T-helper 2 cell treated with Interferon-gamma antibody and Interleukin-4, amounts not matched to agents 100 ng/mL and 5 ng/mL, for 36 hours (primary cell): ENCODE measurements at regions not wholly inside any gene's neighbourhood (a gene's known extent, or its start where the extent isn't known, plus 50 kb on each side); places are given as distances from the start of the nearest gene placed in this dataset.
"Not testable (repeated sequence)": the region's sequence is repeated elsewhere in the genome, so short reads cannot be mapped to it uniquely, and the experiment has no call there.

Source experiments
- intact Hi-C: fragments of 100-400 bp; cut with micrococcal nuclease; formaldehyde crosslinking; loops from one replicate; pipeline ENCODE4 v1.15.1; 2023

DNA sequence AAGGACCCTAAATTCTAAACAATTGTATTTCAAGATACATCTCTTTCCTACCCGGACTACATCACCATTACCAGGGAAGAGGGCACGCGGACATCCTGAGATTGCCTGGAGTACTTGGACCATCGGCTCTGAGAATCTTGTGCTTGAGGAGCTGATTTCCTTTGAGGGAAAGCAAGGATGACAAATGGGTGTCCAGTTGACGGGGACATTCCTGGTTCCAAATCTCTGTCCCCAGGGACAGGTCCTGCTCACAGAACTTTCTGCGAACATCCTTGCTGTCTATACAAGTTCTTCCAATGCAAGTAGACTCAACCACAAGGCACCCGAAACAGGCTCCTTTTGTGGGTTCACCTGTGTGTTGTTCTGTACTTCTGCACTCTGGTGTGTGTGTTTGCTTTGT lies 289.5 kb upstream of the MYT1L start:
- intact Hi-C loops, result no loop called here

DNA sequence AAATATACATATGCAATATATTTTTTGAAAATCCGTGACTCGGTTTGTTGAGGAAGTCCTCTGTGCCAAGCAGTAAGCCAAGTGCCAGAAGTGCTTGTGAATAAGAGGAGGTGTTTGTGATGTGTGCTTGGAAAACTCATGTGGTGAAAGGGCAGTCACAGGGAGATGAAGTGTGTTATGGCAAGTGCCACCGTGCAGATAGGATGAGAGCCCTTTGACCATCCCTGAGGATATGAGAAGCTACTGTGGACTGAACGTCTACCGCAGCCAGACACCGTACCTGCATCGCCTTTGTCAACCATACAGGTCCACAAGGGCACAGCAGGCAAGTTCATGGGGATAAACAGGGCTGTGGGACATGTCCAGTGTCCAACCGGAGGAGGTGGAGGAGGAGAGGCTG lies 288.9 kb upstream of the MYT1L start:
- intact Hi-C loops, result loop anchor here (10.0 kb wide), 1 partner anchor 895 kb away; the partner anchor contains the start of gene ADI1

DNA sequence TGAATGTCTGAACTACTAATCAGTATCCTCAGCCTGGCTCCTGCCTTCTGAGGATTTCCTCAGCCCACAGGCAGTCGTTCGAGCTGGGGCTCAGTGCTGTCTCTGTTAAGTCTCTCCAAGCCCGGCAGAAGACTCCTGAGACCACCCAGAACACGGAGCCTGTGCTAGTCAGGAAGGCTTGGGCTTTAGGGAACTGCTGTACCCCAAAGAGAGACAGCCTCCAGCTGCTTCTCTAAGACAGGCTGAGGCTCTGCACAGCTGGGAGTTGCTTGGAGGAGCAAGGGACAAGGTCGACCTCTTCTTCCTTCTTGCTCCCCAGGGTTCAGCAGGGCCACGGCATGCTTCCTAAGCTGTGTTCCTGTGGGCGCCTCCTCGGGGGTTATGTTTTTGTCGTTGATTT lies 283.4 kb upstream of the MYT1L start:
- intact Hi-C loops, result loop anchor here (5.0 to 10.0 kb wide), 2 partner anchors 900 to 1937 kb away; partner anchors contain the start of genes ADI1 and TMEM18

DNA sequence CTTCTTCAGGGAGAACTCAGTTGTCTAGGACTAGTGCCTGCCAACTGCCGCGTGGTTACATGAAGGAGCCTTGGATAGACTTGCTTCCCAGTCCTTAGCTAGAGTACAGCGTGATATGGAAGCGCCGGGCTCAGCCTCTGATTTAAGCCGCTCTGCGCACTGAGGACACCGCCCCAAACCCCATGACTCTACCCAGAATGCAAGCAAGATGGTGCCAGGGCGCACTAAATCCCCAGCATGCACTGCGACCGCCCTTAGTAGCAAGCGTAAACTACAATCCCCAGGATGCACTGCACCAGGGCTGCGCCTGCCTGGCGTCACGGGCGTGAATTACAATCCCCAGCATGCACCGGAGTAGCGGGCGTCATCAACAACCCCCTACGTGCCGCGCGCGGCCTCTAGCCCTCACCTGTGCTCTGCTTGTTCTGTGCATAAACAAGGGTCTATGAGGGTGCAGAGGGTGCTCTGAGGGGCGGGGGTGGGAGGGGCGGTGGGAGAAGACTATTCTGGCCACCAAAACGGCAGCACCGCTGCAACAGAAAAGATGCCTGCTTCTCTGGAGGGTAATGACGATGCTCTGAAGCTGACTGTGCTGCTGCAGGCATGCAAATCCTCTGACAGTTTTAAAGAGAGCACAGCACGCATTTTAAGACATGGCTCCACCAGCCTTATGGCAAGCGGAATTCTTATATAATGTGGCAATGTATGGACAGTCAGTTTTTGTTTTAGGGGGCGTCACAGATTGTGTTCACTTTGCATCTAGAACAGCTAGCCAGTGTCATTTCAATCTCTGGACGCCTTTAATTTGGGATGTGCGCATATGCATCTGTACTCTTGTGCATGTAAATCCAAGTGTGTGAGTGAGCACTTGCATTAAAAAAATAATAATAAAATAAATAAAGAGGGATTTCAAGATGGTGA lies 282.5 kb upstream of the MYT1L start:
- intact Hi-C loops, result loop anchor here (1.0 to 10.0 kb wide), 4 partner anchors 33 to 1936 kb away; partner anchors contain the start of genes ADI1, EIPR1 and TMEM18

DNA sequence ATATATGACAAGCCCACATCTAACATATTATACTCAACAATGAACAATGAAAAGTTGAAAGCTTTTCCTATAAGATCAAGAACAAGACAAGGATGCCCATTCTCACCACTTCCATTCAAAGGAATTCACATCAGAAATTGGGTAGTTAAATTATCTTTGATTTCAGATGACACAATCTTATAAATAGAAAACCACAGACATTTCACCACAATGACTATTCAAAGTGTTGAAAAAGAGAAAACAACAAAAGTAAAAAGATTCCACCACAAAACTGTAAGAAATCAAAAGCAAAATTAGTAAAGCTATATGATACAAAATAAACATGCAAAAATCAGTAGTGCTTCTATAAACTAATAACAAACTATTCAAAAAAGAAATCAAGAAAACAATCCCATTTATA lies 279.7 kb upstream of the MYT1L start:
- intact Hi-C loops, result loop anchor here (5.0 to 10.0 kb wide), 2 partner anchors 904 to 1933 kb away; partner anchors contain the start of genes ADI1 and TMEM18

DNA sequence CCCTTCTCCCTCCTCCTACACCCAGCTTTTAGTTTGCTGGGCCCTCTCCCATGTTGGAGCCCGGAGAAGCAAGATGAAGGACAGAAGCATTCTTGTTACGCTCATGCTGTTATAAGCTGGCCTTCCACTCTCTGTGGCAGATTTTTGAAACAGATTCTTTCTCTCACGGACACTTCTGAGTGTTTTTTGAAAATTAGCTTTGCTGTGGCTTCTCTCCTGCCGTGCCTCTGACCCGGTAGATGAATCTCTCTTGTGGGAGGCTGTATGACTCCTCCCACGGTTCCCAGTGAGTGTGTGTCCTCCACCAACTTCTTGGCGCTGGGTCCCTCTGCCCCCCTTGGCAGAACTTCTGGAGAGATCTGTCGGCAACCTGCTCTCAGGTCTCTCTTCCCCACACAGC lies 269.3 kb upstream of the MYT1L start:
- intact Hi-C loops, result no loop called here

DNA sequence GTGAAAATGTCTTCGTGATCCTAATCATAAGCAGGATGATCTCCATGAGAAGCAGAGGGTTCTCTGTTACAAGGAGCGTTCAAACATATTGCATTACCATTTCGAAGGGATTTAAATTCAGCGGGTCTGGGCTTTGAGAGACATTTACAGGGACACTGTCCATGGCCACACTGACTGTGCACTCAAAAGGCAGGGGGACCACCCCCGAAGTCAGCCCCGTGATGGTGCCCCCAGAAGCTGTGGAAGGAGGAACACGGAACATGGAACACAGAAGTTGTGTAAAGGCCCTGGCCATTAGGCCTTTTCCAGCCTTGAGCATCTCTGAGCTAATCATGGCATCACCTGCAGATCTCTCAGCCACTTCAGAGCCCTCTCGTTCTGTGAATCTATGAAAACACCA lies 268.4 kb upstream of the MYT1L start:
- intact Hi-C loops, result no loop called here

DNA sequence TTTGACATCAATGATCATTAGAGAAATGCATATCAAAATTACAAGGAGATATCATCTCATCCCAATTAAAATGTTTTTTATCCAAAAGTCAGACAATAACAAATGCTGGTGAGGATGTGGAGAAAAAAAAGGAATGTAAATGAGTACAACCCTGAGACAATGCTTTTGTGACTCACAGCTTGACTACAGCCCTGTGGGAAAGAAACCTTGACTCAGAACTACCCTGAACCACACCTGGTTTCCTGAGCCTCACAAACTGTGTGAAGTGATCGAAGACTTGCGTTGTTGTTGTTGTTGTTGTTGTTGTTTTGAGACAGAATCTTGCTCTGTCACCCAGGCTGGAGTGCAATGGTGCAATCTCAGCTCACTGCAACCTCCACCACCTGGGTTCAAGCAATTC lies 266.6 kb upstream of the MYT1L start:
- intact Hi-C loops, result no loop called here

DNA sequence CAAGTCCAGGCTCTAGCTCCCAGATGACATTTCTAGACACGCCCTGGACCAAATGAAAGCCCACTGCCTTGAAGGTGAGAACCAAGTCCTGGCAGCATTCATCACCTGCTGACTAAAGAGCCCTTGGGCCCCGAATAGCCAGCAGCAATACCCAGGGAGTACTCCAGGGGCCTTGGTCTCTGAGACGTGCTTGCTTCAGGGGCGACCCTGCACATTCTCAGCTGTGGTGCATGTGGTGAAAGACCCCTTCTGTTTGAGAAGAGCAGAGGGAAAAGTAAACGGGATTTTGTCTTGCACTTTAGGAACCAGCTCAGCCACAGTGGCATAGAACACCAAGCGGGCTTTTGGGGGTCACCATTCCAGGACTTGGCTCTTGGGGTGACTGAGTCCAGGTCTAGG lies 260.5 kb upstream of the MYT1L start:
- intact Hi-C loops, result no loop called here

DNA sequence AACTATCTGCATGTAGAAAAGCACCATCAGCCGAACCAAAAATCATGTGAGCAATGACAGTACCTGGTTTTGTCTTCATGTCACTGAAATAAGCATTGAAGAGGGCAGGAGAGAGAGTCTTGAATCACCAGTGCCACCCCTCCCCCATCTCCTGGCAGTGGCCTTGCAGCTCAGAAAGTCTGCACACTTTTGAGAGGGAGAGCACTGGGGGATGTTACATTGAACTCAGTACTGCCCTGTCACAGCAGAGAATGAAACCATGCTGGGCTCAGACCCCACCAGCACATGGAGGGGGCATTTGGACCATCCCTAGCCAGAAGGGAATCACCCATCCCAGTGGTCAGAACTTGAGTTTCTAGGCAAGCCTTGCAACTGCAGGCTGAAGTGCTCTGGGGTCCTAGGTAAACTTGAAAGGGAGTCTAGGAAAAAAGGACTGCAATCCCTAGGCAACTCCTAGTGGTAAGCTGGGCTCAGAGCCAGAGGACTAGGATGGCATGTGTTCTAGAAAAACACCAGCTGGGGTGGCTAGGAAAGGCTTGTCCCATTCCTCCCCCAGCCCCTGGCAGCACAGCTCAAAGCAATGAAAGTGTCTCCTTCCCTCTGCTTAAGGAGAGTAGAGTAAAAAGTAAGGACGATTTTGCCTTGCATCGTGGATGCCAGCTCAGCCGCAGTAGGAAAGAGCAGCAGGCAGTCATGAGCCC lies 259.9 kb upstream of the MYT1L start:
- intact Hi-C loops, result no loop called here

DNA sequence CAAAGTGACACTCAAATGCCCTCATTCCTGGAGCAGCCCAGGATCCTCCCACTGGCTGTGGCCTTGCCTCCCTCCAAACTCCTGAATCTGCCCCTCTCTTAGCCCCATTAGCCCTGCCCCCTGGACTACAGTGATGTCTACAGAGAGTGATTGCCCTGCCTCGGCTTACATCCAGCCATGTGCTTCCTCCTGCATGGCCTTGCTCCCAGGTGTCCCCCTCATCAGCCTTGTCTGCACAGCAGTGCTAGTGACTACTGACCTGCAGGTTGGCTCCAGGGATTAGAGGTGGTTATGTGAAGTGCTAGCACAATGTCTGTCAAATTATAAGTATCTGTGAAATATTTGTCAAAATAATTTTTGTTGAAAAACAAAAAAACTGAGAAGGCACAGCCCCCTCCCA lies 259.1 kb upstream of the MYT1L start:
- intact Hi-C loops, result no loop called here

DNA sequence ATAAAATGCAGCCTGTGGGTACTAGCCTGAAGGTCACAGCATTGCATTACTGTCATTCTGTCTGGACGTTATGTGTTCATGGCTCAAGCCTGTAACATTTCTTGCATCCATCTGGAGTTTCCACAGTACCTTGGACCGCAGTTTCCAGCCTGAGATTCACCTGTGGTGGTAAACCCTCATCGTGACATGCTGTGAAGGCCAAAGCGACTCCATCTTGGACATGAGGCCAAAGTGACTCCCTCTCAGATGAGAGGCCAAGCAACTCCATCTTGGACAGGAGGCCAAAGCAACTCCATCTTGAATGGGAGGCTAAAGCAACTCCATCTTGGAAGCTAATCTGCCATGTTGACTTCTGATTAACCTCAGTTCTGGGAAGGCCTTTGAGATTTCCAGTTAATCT lies 257.7 kb upstream of the MYT1L start:
- intact Hi-C loops, result no loop called here

DNA sequence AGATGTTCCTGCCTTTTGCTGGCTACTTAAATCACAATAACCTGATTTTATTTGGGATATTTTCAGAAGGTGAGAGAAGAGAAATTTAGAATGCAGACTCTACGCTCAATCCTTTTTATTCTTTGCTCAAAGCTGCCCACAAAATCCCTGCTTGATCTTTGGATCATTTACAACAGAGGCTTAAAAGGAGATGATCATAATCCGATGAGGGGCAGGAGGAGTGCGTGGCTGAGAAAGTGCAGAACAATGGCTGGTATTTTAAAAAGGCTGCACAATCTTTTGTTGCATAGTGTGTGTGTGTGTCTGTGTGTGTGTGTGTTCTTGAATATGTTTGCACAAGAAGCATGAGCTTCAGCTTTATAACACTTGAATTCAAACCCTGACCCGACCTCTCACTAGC lies 256.3 kb upstream of the MYT1L start:
- intact Hi-C loops, result no loop called here

DNA sequence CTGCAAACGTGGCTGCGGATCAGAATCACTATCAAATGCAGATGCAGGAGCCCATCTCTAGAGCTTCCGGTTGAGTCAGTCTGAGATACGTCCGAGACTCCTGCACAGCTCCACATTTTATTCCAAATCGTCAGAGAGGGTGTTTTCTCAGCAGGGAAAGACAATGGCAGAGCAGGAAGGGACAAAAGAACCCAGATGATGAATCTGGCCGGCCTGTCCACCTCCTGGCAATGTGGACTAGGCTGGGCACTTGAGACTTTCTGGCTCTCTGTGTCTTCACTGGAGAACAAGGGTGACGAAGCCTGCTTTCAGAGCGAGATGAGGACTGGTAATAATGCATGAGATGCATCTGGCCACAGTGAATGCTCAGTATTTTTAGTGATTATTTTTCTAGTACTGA lies 255.9 kb upstream of the MYT1L start:
- intact Hi-C loops, result no loop called here

DNA sequence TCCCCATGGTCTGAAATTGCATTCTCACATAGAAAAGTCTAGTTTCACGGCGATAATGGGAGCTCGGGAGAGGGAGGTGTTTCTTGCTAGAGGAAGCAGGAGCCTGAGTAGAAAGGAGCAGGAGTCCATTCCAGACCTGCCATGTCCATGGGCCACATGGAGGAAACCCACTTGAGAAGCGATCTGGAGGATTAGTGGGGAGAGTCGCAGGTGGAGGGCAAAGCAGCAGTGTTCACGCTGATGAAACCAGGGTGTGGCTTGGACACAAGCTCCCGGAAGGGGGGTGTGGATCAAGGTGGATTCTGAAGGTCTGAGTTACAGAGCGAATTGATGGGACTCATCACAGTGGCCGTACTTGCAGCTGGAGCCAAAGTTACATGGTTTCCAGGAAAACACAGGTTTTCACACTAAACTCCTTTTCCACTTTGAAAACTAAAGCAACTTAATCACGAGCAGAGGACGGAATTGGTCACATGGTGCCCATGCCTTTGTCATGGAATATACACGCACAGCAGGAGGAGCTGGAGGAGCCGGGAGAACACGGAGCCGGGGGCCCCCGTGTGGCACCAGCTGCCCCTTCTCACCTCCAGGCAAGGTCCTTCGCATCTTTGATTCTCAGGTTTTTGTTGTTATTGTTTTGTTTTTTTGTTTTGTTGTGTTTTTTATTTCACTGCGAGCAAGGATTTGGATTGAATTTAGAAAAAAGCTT lies 255.1 kb upstream of the MYT1L start:
- intact Hi-C loops, result no loop called here

DNA sequence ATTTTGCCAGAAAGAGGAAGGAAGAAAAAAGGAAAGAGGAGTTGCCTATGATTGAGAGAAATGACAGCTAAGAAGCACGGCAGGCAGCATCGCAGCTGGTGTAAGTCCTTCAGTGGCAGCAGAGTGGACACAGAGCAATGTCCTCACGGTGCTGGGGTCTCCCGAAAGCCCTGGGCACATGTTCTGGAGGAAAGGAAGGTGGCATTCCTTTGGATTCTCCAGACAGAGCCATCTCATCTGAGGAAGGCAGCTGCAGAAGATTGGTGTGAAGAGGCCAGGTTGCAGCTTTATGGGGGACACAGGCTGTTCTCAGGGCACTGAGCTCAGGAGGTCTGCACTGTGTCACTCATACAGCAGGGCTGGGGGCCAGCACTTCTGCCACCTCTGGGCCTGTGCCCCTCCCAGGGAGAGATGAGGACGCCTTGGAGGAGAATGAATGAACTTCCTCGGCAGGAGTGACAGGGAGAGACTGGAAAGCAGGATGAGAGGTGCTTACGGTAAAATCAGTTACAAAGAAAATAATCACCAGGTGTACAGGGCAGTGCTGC lies 252.0 kb upstream of the MYT1L start:
- intact Hi-C loops, result no loop called here

DNA sequence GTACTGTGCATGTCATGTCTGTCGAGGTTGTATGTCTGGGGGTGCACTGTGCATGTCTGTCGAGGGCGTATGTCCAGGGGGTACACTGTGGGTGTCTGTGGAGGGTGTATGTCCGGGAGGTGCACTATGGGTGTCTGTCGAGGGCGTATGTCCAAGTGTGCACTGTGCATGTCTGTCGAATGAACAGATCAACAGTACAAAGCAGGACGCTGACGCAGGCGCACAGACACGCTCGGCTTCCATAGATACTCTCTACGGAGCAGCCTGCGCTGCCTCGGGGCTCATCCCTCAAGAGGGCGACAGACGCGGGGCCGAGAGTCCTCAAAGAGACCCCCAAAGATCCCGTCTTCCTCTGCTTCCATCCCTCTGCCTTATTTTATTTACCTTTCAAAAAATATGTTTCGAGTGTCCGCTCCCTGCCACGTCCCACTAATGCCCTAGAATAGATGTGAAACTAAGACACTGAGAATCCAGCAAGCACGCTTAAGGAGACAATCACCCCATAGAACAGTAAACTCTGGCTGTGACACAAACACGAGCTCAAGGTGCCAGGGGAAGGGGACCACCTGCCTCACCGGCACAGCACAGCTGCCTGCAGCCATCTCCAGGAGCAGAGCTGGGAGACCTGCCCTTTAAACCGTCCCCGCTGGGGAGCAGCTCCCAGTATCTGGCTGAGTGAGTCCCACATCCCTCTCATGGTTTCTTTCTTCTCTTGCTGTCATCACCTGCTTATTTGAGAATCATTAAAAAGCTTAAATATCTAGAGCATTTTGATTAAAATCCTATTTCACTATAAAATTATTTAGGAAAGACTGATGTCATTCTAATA lies 250.5 kb upstream of the MYT1L start:
- intact Hi-C loops, result no loop called here

DNA sequence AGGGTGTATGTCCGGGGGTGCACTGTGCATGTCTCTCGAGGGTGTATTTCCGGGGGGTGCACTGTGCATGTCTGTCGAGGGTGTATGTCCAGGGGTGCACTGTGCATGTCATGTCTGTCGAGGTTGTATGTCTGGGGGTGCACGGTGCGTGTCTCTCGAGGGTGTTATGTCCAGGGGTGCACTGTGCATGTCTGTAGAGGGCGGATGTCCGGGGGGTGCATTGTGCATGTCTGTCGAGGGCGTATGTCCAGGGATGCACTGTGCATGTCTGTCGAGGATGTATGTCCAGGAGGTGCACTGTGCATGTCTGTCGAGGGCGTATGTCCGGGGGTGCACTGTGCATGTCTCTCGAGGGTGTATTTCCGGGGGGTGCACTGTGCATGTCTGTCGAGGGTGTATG lies 249.8 kb upstream of the MYT1L start:
- intact Hi-C loops, result not testable (repeated sequence)

DNA sequence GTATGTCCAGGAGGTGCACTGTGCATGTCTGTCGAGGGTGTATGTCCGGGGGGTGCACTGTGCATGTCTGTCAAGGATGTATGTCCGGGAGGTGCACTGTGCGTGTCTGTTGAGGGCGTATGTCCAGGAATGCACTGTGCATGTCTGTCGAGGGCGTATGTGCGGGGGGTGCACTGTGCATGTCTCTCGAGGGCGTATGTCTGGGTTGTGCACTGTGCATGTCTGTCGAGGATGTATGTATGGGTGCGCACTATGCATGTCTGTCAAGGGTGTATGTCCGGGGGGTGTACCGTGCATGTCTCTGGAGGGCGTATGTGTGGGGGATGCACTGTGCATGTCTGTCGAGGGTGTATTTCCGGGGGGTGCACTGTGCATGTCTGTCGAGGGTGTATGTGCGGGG lies 249.3 kb upstream of the MYT1L start:
- intact Hi-C loops, result no loop called here

DNA sequence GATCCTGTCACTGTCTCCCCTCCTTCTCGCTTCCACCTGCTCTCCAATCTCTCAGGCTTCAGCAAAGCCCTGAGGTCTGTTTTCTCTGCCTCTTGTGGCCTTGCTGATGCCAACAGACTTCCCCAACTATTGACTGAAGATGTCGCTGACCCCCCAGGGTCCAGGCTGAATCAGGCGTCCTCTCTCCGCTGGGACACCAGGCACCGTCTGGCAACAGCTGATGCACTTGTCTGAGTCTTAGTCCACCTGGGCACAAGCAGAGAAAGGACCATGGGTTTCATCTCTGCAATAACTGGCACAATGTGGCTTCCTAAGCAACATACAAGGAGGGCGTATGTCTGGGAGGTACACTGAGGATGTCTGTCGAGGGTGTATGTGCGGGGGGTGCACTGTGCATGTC lies 248.7 kb upstream of the MYT1L start:
- intact Hi-C loops, result no loop called here

DNA sequence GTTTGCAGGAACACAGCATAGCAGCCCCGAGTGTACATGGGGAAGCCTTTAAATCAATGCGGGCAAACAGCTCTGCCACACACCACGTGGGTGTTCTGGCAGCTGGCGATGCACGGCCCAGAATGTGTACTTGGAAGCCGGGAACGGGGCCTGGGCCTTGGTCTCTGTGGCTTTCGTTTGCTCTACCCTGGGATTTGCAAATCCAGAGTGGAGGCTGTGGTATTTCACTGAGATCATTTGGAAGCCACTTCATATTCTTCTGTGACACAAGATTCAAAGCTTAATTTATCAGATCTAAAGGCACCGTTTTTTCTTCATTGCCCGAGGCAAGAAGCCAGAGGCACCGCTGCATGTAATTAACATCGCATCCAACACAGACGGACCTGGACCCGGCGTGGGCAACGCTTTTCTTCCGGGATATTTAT lies 246.3 kb upstream of the MYT1L start:
- intact Hi-C loops, result no loop called here
